H9 (cell line): ENCODE measurements at regions not wholly inside any gene's neighbourhood (a gene's known extent, or its start where the extent isn't known, plus 50 kb on each side); places are given as distances from the start of the nearest gene placed in this dataset.

Experiments used
- DNase-seq: peaks from one replicate; pipeline ENCODE4 v3.0.0-alpha.2; 2017
- H2AFZ ChIP-seq: one replicate; pipeline ENCODE4 v1.6.1; 2013; ENCODE audit warnings: mild to moderate bottlenecking, low read length, control low read depth, moderate library complexity
- H2AK5ac ChIP-seq: 2 replicates; pipeline ENCODE4 v1.6.1; 2013; ENCODE audit warnings: low read length, control low read depth, mixed read lengths; ENCODE audit not compliant: insufficient read length
- H2BK120ac ChIP-seq: one replicate; pipeline ENCODE4 v1.6.1; 2013; ENCODE audit warnings: low read depth, mild to moderate bottlenecking, low read length, control low read depth, inconsistent platforms; ENCODE audit not compliant: poor library complexity, severe bottlenecking
- H2BK12ac ChIP-seq: 2 replicates; pipeline ENCODE4 v1.6.1; 2013; ENCODE audit warnings: low read length, control low read depth, mixed read lengths, low read depth; ENCODE audit not compliant: insufficient read length
- H2BK15ac ChIP-seq: 2 replicates; pipeline ENCODE4 v1.6.1; 2013; ENCODE audit warnings: low read depth, low read length, control low read depth
- H2BK20ac ChIP-seq: one replicate; pipeline ENCODE4 v1.6.1; 2013; ENCODE audit warnings: low read depth, mild to moderate bottlenecking, low read length, control low read depth, inconsistent platforms; ENCODE audit not compliant: poor library complexity, severe bottlenecking
- H2BK5ac ChIP-seq: 2 replicates; pipeline ENCODE4 v1.6.1; 2013; ENCODE audit warnings: low read length, control low read depth, mixed read lengths; ENCODE audit not compliant: insufficient read length
- H3K14ac ChIP-seq: 2 replicates; pipeline ENCODE4 v1.6.1; 2013; ENCODE audit warnings: low read length, control low read depth; ENCODE audit not compliant: insufficient read depth
- H3K18ac ChIP-seq: 2 replicates; pipeline ENCODE4 v1.6.1; 2013; ENCODE audit warnings: low read depth, mild to moderate bottlenecking, mixed read lengths, low read length, control low read depth; ENCODE audit not compliant: insufficient read length
- H3K23ac ChIP-seq: 2 replicates; pipeline ENCODE4 v1.6.1; 2013; ENCODE audit warnings: low read length, control low read depth, mixed read lengths, low read depth; ENCODE audit not compliant: insufficient read length
- H3K23me2 ChIP-seq: 2 replicates; pipeline ENCODE4 v1.6.1; 2013; ENCODE audit warnings: low read depth, mild to moderate bottlenecking, mixed read lengths, low read length, control low read depth; ENCODE audit not compliant: insufficient read length, poor library complexity, severe bottlenecking
- H3K27ac ChIP-seq: 2 replicates; pipeline ENCODE4 v1.5.1; 2013; ENCODE audit warnings: low read length, control low read depth, mixed read lengths, low read depth; ENCODE audit not compliant: insufficient read length
- H3K27me3 ChIP-seq: 2 replicates; pipeline ENCODE4 v1.6.1; 2013; ENCODE audit warnings: low read length, control low read depth, inconsistent platforms; ENCODE audit not compliant: insufficient read depth
- H3K4ac ChIP-seq: 2 replicates; pipeline ENCODE4 v1.6.1; 2013; ENCODE audit warnings: low read depth, mild to moderate bottlenecking, control low read depth, inconsistent platforms, low read length, moderate library complexity
- H3K4me1 ChIP-seq: 2 replicates; pipeline ENCODE4 v1.6.1; 2013; ENCODE audit warnings: low read length, control low read depth, inconsistent platforms; ENCODE audit not compliant: insufficient read depth
- H3K4me2 ChIP-seq: 2 replicates; pipeline ENCODE4 v1.6.1; 2013; ENCODE audit warnings: low read length, control low read depth, mixed read lengths; ENCODE audit not compliant: insufficient read length, insufficient read depth
- H3K56ac ChIP-seq: 2 replicates; pipeline ENCODE4 v1.6.1; 2013; ENCODE audit warnings: low read depth, mild to moderate bottlenecking, mixed read lengths, low read length, control low read depth; ENCODE audit not compliant: insufficient read length
- H3K79me1 ChIP-seq: 2 replicates; pipeline ENCODE4 v1.6.1; 2013; ENCODE audit warnings: low read depth, mild to moderate bottlenecking, moderate library complexity, low read length, control low read depth, inconsistent platforms; ENCODE audit not compliant: insufficient read depth, poor library complexity, severe bottlenecking
- H3K79me2 ChIP-seq: 2 replicates; pipeline ENCODE4 v1.6.1; 2013; ENCODE audit warnings: low read length, control low read depth, inconsistent platforms; ENCODE audit not compliant: insufficient read depth
- H3K9ac ChIP-seq: 2 replicates; pipeline ENCODE4 v1.6.1; 2013; ENCODE audit warnings: low read length, control low read depth, mixed read lengths; ENCODE audit not compliant: insufficient read length; ENCODE audit errors: extremely low read depth
- H3K9me3 ChIP-seq: one replicate; pipeline ENCODE4 v1.6.1; 2013; ENCODE audit warnings: low read depth, low read length, inconsistent platforms; ENCODE audit not compliant: control insufficient read depth
- H3T11ph ChIP-seq: one replicate; pipeline ENCODE4 v1.6.1; 2013; ENCODE audit warnings: mild to moderate bottlenecking, low read length, control low read depth, inconsistent platforms
- H4K20me1 ChIP-seq: one replicate; pipeline ENCODE4 v1.6.1; 2013; ENCODE audit not compliant: control insufficient read depth, insufficient read length, insufficient read depth
- H4K5ac ChIP-seq: 2 replicates; pipeline ENCODE4 v1.6.1; 2013; ENCODE audit warnings: low read depth, mild to moderate bottlenecking, mixed read lengths, low read length, control low read depth; ENCODE audit not compliant: insufficient read length
- H4K8ac ChIP-seq: replicated peaks from 2 replicates; pipeline ENCODE4 v1.6.1; 2013; ENCODE audit warnings: low read length, control low read depth, mixed read lengths, low read depth; ENCODE audit not compliant: insufficient read length
- H4K91ac ChIP-seq: 2 replicates; pipeline ENCODE4 v1.6.1; 2013; ENCODE audit warnings: low read depth, mild to moderate bottlenecking, moderate library complexity, mixed read lengths, low read length, control low read depth; ENCODE audit not compliant: insufficient read length
- H3K27ac Mint-ChIP-seq, 3 experiments: 2 replicates in 2 of 3; 3 replicates in 1 of 3; pipeline ENCODE4 v1.8.0; 2020 to 2021; ENCODE audit warnings: mixed read lengths in 3 of 3, mild to moderate bottlenecking in 1 of 3, moderate library complexity in 1 of 3
- H3K27me3 Mint-ChIP-seq: 2 replicates; pipeline ENCODE4 v1.8.0; 2021; ENCODE audit warnings: low read depth, mild to moderate bottlenecking, moderate library complexity, mixed read lengths
- H3K36me3 Mint-ChIP-seq, 3 experiments: 2 replicates in 2 of 3; 3 replicates in 1 of 3; pipeline ENCODE4 v1.8.0; 2020 to 2021; ENCODE audit warnings: low read depth in 3 of 3, mixed read lengths in 3 of 3; ENCODE audit not compliant: insufficient read depth in 1 of 3
- H3K4me1 Mint-ChIP-seq, 2 experiments: 2 replicates each; pipeline ENCODE4 v1.8.0; 2020; ENCODE audit warnings: mixed read lengths in 2 of 2
- H3K4me3 Mint-ChIP-seq, 2 experiments: 2 replicates in 1 of 2; 3 replicates in 1 of 2; pipeline ENCODE4 v1.8.0; 2020 to 2021; ENCODE audit warnings: mild to moderate bottlenecking in 2 of 2, mixed read lengths in 2 of 2, moderate library complexity in 1 of 2
- H3K9me3 Mint-ChIP-seq, 2 experiments: 2 replicates in 1 of 2; 3 replicates in 1 of 2; pipeline ENCODE4 v1.8.0; 2020; ENCODE audit warnings: mild to moderate bottlenecking in 2 of 2, mixed read lengths in 2 of 2, moderate library complexity in 1 of 2
- WGBS: extraction: QIAGEN DNeasy Blood & Tissue Kit; methylation state at CpG from one replicate; pipeline ENCODE4 v1.1.7; 2013; ENCODE audit warnings: missing lambda C conversion rate, low lambda C conversion rate, mixed read lengths; ENCODE audit not compliant: insufficient read length; ENCODE audit errors: extremely low coverage; 5-methylcytosine and 5-hydroxymethylcytosine counted together
- TF ChIP-seq, protein P1 (sequence below): fragments of 200-600 bp; sonication (generic); conservative IDR thresholded peaks from 3 replicates; pipeline ENCODE4 v1.8.0; 2021; ENCODE audit warnings: antibody characterized with exemption, mild to moderate bottlenecking

DNA sequence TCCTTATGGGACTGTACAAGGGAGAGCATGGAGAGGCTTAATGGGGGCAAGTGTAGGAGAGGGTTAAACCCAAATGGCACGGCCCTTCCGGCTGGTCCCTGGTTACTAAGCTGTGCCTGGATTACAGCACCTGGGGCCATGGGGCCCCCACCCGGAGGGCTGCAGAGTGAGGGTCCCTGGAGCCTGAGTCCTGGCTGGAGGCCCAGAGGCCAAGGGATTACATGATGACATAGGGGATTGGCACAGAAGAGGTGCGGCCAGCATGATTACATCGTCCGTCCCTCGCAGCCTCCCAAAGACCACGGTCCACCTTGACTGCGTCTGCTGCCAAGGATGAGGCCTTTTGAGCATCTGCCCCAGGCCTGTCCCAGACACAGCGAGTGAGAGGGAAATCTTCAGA is 149.4 kb downstream of the URI1 start:
- no peak for DNase-seq
- H3K36me3 Mint-ChIP-seq = no peaks in the 10 kb centered on the region
- peaks cover 3% of the 10 kb centered on the region for H3K27me3 Mint-ChIP-seq
- H3K56ac ChIP-seq = no peak overlapping the region
- no peaks in the 10 kb centered on the region for H3K4me1 ChIP-seq
- H2BK20ac ChIP-seq = no peak overlapping the region
- H3K23ac ChIP-seq = no peak overlapping the region
- H2BK15ac ChIP-seq = no peak overlapping the region
- no peak overlapping the region for H3K27ac Mint-ChIP-seq
- no peak overlapping the region for H4K5ac ChIP-seq
- H2BK5ac ChIP-seq = no peak overlapping the region
- no peak overlapping the region for H3K4me2 ChIP-seq
- H2AK5ac ChIP-seq = no peak overlapping the region
- no peak overlapping the region for H3T11ph ChIP-seq
- no peaks in the 10 kb centered on the region for H3K79me1 ChIP-seq
- no peak overlapping the region for H3K27ac ChIP-seq
- no peaks in the 10 kb centered on the region for H3K9me3 ChIP-seq
- no peaks in the 10 kb centered on the region for H3K27me3 ChIP-seq
- H3K23me2 ChIP-seq = no peaks in the 10 kb centered on the region
- no peak overlapping the region for H3K4me3 Mint-ChIP-seq
- no peak overlapping the region for H3K4ac ChIP-seq
- no CpG with 5 or more reads among the region's 10 CpGs for WGBS
- no peak overlapping the region for H2BK12ac ChIP-seq
- peaks cover 0 to 3% of the 10 kb centered on the region in 2 experiments; a peak in 1 of 4 replicates for H3K4me1 Mint-ChIP-seq
- H2BK120ac ChIP-seq = no peak overlapping the region
- no peak overlapping the region for H4K91ac ChIP-seq
- H3K14ac ChIP-seq = no peak overlapping the region
- no peaks in the 10 kb centered on the region for H4K20me1 ChIP-seq
- H4K8ac ChIP-seq = no peak overlapping the region
- no peak overlapping the region for H3K9ac ChIP-seq
- H3K79me2 ChIP-seq = no peaks in the 10 kb centered on the region
- H2AFZ ChIP-seq = no peak overlapping the region
- H3K18ac ChIP-seq = no peak overlapping the region
- no peaks in the 10 kb centered on the region for H3K9me3 Mint-ChIP-seq
- TF ChIP-seq, protein P1, sequence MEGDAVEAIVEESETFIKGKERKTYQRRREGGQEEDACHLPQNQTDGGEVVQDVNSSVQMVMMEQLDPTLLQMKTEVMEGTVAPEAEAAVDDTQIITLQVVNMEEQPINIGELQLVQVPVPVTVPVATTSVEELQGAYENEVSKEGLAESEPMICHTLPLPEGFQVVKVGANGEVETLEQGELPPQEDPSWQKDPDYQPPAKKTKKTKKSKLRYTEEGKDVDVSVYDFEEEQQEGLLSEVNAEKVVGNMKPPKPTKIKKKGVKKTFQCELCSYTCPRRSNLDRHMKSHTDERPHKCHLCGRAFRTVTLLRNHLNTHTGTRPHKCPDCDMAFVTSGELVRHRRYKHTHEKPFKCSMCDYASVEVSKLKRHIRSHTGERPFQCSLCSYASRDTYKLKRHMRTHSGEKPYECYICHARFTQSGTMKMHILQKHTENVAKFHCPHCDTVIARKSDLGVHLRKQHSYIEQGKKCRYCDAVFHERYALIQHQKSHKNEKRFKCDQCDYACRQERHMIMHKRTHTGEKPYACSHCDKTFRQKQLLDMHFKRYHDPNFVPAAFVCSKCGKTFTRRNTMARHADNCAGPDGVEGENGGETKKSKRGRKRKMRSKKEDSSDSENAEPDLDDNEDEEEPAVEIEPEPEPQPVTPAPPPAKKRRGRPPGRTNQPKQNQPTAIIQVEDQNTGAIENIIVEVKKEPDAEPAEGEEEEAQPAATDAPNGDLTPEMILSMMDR = no peak
